ENCODE measurements at regions not wholly inside any gene's neighbourhood (a gene's known extent, or its start where the extent isn't known, plus 50 kb on each side); places are given as distances from the start of the nearest gene placed in this dataset.

DNA sequence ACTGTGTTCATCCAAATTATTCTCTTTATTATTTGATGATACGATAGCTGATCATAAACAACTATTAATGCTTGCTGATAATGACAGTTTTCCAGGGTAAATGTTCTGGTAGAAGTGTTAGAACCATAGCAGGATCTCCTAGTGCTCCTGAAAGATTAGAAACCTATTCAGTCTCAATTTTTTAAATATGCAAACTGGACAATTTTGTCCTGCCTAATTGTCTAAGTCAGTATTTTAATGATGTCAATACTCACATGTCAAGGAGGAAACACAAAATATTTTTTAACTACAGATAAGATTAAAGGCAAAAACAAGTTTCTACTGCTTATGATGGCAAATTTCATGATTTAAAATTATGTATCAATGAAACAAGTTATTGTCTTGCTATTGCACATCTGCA, 233.9 kb downstream of the RFPL4B start:
- TF ChIP-seq, protein P1, sequence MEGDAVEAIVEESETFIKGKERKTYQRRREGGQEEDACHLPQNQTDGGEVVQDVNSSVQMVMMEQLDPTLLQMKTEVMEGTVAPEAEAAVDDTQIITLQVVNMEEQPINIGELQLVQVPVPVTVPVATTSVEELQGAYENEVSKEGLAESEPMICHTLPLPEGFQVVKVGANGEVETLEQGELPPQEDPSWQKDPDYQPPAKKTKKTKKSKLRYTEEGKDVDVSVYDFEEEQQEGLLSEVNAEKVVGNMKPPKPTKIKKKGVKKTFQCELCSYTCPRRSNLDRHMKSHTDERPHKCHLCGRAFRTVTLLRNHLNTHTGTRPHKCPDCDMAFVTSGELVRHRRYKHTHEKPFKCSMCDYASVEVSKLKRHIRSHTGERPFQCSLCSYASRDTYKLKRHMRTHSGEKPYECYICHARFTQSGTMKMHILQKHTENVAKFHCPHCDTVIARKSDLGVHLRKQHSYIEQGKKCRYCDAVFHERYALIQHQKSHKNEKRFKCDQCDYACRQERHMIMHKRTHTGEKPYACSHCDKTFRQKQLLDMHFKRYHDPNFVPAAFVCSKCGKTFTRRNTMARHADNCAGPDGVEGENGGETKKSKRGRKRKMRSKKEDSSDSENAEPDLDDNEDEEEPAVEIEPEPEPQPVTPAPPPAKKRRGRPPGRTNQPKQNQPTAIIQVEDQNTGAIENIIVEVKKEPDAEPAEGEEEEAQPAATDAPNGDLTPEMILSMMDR (IDR thresholded peaks at IDR 0.05): no peak
- TF ChIP-seq POLR2AphosphoS5 (IDR thresholded peaks at IDR 0.05): no peak
- TF ChIP-seq EP300 (IDR thresholded peaks at IDR 0.05): no peak
